ENCODE measurements at regions not wholly inside any gene's neighbourhood (a gene's known extent, or its start where the extent isn't known, plus 50 kb on each side); places are given as distances from the start of the nearest gene placed in this dataset.
"Not testable (repeated sequence)": the region's sequence is repeated elsewhere in the genome, so short reads cannot be mapped to it uniquely, and the experiment has no call there.

DNA sequence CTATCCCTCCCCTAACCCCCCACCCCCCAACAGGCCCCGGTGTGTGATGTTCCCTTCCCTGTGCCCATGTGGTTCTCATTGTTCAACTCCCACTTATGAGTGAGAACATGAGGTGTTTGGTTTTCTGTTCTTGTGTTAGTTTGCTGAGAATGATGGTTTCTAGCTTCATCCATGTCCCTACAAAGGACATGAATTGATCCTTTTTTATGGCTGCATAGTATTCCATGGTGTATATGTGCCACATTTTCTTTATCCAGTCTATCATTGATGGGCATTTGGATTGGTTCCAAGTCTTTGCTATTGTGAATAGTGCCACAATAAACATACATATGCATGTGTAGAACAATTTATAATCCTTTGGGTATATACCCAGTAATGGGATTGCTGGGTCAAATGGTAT is 612.1 kb upstream of the ADGRB3 start:
- DNase-seq (ENCODE audit: low read depth in 2 of 2) = not testable (repeated sequence)

DNA sequence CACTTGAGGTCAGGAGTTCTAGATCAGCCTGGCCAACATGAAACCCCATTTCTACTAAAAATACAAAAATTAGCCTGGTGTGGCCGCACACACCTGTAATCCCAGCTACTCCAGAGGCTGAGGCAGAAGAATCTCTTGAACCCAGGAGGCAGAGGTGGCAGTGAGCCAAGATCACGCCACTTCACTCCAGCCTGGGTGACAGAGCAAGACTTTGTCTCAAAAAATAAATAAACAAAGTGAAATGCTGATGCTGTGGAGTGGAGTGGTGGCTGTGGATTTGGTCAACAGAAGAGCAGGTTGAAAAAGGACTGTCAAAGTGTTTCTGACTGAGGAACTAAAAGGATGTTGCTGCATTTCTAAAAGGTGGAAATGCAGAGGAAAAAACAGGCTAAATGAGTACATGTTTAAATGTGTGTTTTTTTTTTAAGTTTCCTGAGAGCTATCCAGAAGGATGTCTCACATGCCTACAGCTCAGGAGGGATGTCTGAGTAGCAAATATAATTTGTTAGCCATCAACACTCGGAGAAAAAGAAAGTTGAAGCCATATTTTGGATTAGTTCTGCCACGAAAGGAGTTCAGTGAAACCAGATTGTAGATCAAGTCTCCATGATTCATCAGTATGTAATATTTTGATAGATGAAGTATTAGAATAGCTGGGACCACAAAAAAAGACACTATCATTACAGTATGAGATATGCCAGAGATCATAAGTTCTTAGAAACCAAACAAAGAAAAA is 621.1 kb upstream of the ADGRB3 start:
- DNase-seq (ENCODE audit: low read depth in 2 of 2) = no peak

DNA sequence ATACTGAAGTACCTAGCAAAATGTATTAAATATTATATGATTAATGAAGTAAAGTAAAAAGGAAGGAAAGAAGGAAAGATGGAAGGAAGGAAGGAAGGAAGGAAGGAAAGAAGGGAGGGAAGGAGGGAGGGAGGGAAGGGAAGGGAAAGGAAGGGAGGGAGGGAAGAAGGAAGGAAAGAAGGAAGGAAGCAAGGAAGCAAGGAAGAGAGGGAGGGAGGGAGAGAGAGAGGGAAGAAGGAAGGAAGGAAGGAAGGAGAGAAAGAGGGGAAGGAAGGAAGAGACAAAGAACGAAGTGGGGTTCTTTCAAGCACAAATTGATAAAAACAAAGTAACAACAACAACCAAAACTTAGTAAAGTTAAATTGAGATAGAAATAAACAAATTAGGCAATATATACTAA is 622.3 kb upstream of the ADGRB3 start:
- DNase-seq (ENCODE audit: low read depth in 2 of 2) = no peak

DNA sequence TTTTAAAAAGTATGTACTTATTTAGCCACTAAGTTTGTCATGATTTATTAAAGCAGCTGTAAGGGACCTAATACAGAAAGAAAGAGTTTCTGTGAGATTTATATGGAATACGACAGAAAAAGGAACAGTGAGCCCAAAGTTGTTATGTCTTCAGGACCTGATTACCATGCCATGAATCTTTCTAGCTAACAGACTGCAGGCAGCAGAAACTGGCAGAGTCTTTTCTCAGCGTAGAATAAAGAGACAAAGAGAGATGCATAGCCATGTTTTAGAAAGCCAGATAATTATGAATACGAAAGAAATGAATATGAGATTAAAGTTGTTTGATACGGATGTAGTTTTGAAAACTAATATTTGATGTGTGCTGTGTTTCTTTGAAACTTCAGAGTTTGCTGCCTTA is 624.1 kb upstream of the ADGRB3 start:
- no peak for DNase-seq (ENCODE audit: low read depth in 2 of 2)

DNA sequence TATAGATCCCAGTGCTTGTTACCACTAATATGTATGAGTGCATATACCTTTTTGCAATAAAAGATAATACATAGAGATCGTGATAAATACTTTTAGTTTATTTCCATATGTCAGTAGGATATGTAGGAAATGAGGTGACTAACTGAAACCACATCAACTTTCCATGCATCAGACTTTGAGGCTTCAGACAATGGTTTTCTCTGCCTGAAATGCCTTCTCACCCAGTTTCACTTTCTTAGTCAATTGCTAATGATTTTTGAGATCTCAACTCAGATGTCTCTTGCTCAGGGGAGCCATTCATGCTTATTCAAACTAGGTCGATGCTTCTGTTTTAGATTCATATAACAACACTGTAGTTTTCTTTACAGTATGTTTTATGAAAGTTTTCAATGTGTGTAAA is 626.6 kb upstream of the ADGRB3 start:
- no peak for DNase-seq (ENCODE audit: low read depth in 2 of 2)

DNA sequence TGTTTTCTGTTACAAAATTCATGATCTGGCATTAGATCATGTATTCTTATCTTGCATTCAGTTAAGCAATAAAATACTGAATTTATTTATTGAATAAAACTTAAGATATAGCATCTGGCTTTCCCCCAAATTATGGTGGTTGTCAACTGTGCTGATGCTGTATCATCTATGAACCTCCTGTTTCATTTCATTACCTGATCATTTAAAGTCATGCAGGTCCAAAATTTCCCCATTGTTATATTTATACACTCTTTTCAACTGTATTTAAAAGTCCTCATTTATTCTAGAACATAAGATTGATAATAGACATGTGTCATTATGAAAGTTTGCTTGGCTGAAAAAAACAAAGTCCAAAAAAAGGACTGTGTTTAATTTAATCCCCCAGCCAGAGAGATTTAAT is 627.4 kb upstream of the ADGRB3 start:
- no peak for DNase-seq (ENCODE audit: low read depth in 2 of 2)

DNA sequence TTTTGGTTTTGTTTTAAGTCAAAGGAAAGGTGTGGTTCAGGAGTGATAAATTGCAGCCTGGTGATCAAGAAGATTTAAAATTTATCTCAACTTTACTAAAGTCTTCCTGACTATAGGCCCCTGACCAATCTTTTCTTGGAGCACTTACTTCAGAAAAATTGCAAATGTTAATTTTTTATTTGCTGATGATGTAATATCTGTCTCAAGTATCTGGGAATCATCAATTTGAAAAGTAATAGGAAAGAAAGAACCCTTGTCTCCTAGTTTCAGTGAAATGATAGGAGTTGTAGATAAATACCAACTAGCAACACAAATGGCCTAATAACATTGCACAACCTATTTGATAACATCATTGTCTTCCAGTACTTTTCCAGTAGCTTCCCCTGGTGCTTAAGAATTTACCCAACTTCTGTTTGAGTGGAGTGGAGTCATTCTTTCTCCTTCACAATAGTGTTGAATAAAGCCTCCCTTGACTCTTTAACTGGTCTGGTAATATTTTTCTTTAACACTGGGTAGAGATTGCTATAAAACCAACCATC is 648.3 kb upstream of the ADGRB3 start:
- no peak for DNase-seq (ENCODE audit: low read depth in 2 of 2)

DNA sequence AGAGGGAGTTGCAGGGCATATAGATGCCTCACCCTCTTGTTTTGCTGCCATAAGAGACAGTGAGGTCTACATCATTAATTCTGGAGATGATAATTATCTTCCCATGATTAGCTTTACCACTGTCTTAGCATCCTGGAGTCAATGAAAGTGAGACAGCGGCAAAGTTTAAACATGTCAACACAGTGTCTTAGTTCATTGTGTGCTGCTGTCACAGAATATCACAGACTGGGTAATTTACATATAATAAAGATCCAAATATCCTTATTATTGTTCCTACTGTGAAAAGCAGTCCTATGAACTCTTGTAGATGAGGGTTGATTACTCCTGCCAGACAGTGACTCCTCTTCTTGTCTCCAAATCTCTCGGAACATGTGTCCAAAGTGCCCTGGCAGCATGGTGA is 658.6 kb upstream of the ADGRB3 start:
- DNase-seq (ENCODE audit: low read depth in 2 of 2) = no peak

DNA sequence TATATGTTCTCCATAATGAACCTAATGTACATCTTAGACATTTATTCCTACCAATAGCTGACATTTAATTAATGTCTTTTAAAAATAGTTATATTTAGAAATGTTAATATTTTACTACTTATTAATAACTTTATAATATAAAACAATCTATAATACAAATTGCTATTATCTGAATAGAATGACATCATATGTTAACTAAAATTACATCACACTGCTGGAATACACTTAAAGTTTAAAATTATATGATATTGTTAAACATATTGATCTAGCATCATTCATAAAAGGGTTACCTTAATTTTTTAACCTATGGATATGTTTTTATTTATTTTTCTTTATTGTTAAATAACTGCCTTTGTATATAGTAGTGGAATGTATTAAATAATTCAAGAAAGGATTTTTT is 660.2 kb upstream of the ADGRB3 start:
- no peak for DNase-seq (ENCODE audit: low read depth in 2 of 2)

DNA sequence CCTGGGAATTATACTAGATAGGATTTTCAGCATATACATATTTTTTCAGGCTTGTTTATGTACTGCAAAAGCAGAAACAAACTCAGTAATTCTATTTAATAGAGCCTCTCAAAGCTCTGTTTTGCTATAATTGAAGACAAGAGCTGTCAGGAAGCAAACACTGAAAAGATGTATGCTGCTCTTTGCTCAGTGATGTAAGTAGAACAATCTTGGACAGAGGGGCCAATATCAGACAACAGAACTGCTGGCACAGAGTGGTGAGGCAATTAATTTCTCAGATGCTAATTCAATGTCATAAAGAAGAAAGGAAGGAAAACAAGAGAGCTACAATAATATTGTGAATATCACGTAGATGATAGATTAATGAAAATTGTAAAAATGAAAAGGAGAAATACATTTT is 663.3 kb upstream of the ADGRB3 start:
- DNase-seq (ENCODE audit: low read depth in 2 of 2) = no peak

DNA sequence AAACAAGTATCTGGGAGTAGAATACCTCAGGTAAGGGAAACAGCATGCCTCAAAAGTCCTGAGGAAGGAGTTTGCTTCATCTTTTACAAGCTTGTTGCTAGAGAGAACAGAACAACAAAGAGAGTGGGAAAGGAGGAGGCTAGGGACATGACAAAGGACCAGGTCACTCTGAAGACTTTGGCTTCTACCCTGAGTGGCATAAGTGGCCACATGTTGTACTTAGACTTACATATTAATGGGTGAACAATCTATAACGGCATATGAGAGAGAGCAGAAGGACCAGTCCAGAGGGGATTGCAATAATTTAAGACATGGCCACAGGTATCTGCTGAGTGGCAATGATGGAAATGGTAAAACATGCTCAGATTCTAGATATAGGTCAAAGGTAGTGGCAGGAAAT is 668.3 kb upstream of the ADGRB3 start:
- no peak for DNase-seq (ENCODE audit: low read depth in 2 of 2)

DNA sequence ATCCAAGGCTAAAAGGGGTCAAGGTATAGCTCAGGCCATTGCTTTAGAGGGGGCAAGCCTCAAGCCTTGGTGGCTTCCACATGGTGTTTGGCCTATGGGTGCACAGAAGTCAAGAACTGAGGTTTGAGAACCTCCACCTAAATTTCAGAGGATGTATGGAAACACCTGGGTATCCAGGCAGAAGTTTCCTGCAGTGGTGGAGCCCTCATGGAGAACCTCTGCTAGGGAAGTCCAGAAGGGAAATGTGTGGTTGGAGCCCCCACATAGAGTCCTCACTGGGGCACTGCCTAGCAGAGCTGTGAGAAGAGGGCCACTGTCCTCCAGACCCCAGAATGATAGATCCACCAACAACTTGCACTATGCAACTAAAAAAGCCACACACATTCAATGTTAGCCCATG is 678.7 kb upstream of the ADGRB3 start:
- no peak for DNase-seq (ENCODE audit: low read depth in 2 of 2)

DNA sequence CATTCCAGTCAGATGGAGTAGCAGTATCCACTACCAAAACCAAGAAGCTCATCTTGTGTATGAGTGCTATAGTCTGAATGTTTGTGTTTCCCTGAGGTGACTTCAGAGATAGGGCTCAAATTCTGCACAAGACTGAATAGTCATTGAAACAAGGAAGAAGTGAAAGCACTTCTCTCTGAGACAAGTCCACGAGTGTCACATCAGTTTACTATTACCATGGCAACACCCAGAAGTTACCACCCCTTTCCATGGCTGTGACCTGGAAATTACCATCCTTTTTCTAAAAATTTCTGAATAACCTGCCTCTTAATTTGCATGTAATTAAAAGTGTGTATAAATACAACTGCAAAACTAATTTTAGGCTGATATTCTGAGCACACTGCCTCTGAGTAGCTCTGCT is 682.1 kb upstream of the ADGRB3 start:
- no peak for DNase-seq (ENCODE audit: low read depth in 2 of 2)

DNA sequence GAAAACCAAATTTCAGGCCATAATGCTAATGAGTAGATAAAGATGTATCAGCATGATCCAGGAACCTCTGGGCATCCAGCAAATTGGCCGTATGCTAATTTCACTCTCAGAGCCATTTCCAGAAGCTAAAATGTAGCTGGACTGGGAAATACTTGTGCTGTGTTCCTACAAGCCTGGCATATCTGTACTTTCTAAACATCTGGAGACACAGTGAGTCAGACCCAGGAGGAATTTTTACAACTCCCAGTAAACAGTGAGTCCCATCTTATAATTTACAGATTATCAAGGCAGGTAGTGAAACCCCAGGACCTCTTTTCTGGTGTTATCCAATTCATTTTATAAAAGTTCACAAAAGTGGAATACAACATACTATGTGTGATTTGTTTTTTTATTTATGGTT is 683.0 kb upstream of the ADGRB3 start:
- DNase-seq (ENCODE audit: low read depth in 2 of 2) = no peak

DNA sequence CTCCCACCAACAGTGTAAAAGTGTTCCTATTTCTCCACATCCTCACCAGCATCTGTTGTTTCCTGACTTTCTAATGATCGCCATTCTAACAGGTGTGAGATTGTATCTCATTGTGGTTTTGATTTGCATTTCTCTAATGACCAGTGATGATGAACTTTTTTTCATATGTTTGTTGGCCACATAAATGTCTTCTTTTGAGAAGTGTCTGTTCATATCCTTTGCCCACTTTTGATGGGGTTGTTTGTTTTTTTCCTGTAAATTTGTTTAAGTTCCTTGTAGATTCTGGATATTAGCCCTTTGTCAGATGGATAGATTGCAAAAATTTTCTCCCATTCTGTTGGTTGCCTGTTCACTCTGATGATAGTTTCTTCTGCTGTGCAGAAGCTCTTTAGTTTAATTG is 687.3 kb upstream of the ADGRB3 start:
- not testable (repeated sequence) for DNase-seq (ENCODE audit: low read depth in 2 of 2)

DNA sequence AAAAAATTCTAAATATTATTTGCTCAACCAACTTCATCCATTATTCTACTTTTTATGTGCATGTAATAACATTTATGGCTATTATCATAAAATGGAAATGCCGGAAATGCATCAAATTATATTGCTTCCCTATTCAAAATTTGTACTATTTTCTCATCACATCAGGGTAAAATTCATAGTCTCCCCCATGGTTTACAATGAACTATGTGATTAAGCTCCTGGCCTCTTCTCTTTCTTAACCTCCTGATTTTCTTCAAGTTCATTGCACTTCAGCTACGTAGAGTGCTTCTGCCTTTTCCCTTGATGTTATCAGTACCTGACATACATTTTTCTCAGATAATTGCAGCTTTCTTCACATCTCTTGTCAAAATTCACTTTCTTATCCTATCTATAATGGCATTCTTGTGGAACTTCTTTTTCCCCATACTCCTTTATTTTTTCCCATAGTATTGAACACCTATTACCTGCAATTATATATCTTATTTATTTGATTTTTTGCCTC is 699.1 kb upstream of the ADGRB3 start:
- DNase-seq (ENCODE audit: low read depth in 2 of 2) = no peak

DNA sequence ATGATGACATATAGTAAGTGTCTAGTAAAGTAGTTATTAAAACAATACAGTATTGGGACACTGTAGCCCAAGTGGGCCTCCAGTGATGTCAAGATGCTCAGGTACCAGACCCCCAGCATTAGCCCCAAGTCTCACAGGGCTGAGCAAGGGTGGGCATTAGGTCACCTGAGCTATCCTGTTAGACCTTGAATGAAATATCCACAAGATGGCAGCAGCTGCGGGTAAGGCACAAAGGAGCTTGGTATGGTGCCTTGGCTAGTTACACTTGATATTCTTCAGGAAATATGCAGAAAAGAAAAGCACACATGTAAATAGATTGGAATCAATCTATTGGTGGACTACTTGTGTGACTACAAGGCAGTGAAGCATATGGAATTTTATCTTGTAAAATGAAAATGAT is 701.8 kb upstream of the ADGRB3 start:
- DNase-seq (ENCODE audit: low read depth in 2 of 2) = no peak

DNA sequence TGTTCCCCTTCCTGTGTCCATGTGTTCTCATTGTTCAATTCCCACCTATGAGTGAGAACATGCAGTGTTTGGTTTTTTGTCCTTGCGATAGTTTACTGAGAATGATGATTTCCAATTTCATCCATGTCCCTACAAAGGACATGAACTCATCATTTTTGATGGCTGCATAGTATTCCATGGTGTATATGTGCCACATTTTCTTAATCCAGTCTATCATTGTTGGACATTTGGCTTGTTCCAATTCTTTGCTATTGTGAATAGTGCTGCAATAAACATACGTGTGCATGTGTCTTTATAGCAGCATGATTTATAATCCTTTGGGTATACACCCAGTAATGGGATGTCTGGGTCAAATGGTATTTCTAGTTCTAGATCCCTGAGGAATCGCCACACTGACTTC is 712.5 kb upstream of the ADGRB3 start:
- DNase-seq (ENCODE audit: low read depth in 2 of 2) = not testable (repeated sequence)

DNA sequence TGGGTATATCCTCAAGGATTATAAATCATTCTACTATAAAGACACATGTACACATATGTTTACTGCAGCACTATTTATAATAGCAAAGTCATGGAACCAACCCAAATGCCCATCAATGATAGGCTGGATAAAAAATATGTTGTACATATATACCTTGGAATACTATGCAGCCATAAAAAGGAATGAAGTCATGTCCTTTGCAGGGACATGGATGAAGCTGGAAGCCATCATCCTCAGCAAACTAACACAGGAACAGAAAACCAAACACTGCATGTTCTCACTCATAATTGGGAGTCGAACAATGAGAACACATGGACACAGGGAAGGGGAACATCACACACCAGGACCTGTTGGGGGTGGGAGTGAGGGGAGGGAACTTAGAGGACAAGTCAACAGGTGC is 715.0 kb upstream of the ADGRB3 start:
- DNase-seq (ENCODE audit: low read depth in 2 of 2) = not testable (repeated sequence)

DNA sequence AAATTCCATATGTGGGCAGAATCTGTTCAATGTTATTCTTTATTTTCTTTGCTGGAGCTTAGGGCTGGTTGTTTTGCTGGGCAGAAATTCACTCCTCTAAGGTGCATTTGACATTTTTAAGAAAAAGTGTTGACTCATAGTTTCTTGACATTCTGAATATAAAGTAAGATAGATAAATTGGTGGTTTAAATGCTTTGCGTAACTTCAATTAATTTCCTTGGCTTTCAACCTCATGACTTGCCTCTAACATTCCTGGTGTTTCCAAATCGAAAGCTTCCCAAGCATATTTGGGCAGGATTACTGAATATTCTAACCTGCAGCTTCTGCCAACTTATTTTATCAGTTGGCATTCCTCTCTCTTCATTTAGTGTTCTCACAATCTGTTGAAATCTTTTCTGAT is 718.7 kb upstream of the ADGRB3 start:
- no peak for DNase-seq (ENCODE audit: low read depth in 2 of 2)

DNA sequence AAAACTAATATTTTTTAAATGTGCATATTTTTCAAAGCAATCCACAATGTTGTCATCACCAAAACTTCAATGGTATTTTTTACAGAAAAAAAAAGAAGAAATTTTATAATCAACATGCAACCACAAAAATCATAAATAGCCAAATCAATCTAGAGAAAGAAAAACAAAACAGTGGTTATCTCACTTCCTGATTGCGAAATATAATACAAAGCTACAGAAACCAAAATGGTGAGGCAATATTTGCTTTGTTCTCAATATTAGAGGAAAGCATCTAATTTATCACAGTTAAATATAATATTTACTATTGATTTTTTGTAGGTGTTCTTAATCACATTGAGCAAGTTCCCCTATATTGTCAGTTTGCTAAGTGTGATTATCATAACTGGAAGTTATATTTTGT is 720.7 kb upstream of the ADGRB3 start:
- DNase-seq (ENCODE audit: low read depth in 2 of 2) = no peak

DNA sequence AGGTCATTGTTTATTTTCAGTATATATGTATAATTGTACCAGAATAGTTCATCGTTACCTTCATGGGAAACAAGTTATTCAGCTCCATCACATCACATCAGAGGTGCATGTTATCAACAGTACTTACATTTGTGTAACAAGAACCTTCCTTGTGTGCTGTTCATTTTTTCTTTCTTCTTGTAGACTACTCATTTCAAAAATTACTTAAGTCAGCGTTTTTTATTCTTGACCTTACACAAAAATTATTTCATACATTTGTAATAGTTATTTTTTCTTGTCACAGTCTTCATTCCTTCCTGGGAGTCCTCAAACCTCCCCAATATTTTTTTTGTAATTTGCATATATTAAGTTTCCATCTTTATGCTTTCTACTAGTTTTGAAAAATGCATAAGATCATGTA is 725.7 kb upstream of the ADGRB3 start:
- no peak for DNase-seq (ENCODE audit: low read depth in 2 of 2)

DNA sequence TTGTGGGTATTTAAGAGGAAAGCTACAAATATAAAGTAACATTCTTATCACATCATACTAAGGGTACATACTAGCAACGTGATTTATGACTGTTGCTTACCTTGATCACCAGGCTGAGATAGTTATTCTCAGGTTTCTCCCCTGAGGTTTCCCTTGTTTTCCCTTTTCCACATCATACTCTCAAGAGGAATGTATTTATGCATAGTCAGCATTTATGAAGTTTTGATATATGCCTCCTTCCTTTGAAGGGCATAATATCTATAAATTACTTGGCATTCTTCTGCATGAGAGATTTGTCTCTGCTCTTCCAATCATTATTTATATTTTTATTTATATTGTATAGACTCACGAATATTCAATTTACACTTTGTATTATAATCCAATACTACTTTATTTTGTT is 726.7 kb upstream of the ADGRB3 start:
- DNase-seq (ENCODE audit: low read depth in 2 of 2) = no peak

DNA sequence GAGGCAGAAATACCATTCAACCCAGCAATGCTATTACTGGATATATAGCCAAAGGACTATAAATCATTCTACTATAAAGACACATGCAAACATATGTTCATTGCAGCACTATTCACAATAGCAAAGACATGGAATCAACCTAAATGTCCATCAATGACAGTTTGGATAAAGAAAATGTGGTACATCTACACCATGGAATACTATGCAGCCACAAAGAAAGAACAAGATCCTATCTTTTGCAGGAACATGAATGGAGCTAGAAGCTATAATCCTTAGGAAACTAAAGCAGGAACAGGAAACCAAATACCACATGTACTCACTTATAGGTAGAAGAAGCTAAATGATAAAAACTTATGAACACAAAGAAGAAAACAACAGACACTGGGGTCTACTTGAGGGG is 730.3 kb upstream of the ADGRB3 start:
- DNase-seq (ENCODE audit: low read depth in 2 of 2) = not testable (repeated sequence)
